Endothelial cell of umbilical vein (primary cell): ENCODE measurements at regions not wholly inside any gene's neighbourhood (a gene's known extent, or its start where the extent isn't known, plus 50 kb on each side); places are given as distances from the start of the nearest gene placed in this dataset.

Experiments used
- BruUV-seq: library from RNA; stranded (reverse); fragments of 400-500 nt; replicated peaks from 2 replicates; lab custom pipeline; 2021; lab: Mats Ljungman, UMichigan
- CTCF ChIA-PET: fragments of 300-600, 350-600 bp; sonication (Branson Sonifier 250); formaldehyde crosslinking; loops from one replicate; lab custom pipeline; 2021; ENCODE audit warnings: antibody characterized with exemption, inconsistent platforms; lab: Charles Lee
- POLR2A ChIA-PET: fragments of 300-600, 350-600 bp; sonication (Branson Sonifier 250); formaldehyde crosslinking; loops from one replicate; lab custom pipeline; 2021; ENCODE audit warnings: antibody characterized with exemption, inconsistent platforms; lab: Charles Lee
- DNase-seq: peaks from one replicate; pipeline ENCODE4 v3.0.0-alpha.2; 2011; ENCODE audit warnings: low read depth, low spot score
- FAIRE-seq: peaks from 2 replicates; lab custom pipeline; 2011; peaks lifted over from hg19 to GRCh38; lab: Jason Lieb, UNC
- H2AFZ ChIP-seq: 2 replicates; pipeline ENCODE4 v1.6.0; 2012; ENCODE audit warnings: low read depth, low read length, control low read depth, inconsistent platforms
- H3K27ac ChIP-seq: 2 replicates; pipeline ENCODE4 v1.5.1; 2011; ENCODE audit warnings: low read depth, mild to moderate bottlenecking, control low read depth, low read length, moderate library complexity; ENCODE audit not compliant: insufficient read depth
- H3K27me3 ChIP-seq, 2 experiments: 2 replicates each; pipeline versions ENCODE4 v1.6.0 to v1.6.1; 2011; ENCODE audit warnings: low read length in 2 of 2, mixed read lengths in 1 of 2; ENCODE audit not compliant: control insufficient read depth in 2 of 2, insufficient read depth in 2 of 2
- H3K36me3 ChIP-seq, 2 experiments: 2 replicates in 1 of 2; 3 replicates in 1 of 2; pipeline ENCODE4 v1.5.1; 2011; ENCODE audit warnings: low read length in 2 of 2, mild to moderate bottlenecking in 1 of 2, moderate library complexity in 1 of 2; ENCODE audit not compliant: control insufficient read depth in 2 of 2, insufficient read depth in 2 of 2; ENCODE audit errors: extremely low read depth in 1 of 2
- H3K4me1 ChIP-seq: 3 replicates; pipeline ENCODE4 v1.5.1; 2011; ENCODE audit warnings: mild to moderate bottlenecking, low read length; ENCODE audit not compliant: control insufficient read depth, insufficient read depth; ENCODE audit errors: extremely low read depth
- H3K4me2 ChIP-seq: 2 replicates; pipeline ENCODE4 v1.6.1; 2011; ENCODE audit warnings: low read length, control low read depth, mixed read lengths; ENCODE audit not compliant: insufficient read depth
- H3K4me3 ChIP-seq, 3 experiments: fragments of 200-600 bp in 1 of 3; sonication (generic), shearing (Covaris generic) in 1 of 3; replicated peaks in 1 of 3; 2 replicates each; pipeline ENCODE4 v1.5.1; 2011 to 2016; ENCODE audit warnings: control low read depth in 3 of 3, low read length in 3 of 3, mild to moderate bottlenecking in 2 of 3, inconsistent platforms in 1 of 3, low read depth in 1 of 3, moderate library complexity in 1 of 3; ENCODE audit not compliant: insufficient read depth in 1 of 3
- H3K79me2 ChIP-seq: 2 replicates; pipeline ENCODE4 v1.6.0; 2012; ENCODE audit warnings: low read length, inconsistent platforms; ENCODE audit not compliant: control insufficient read depth, insufficient read depth
- H3K9ac ChIP-seq: replicated peaks from 2 replicates; pipeline ENCODE3; 2011; ENCODE audit warnings: low read length, control low read depth; ENCODE audit not compliant: insufficient read depth; ENCODE audit errors: extremely low read depth
- H3K9me1 ChIP-seq: replicated peaks from 3 replicates; pipeline ENCODE4 v1.6.0; 2011; ENCODE audit warnings: mild to moderate bottlenecking, low read length; ENCODE audit not compliant: control insufficient read depth, insufficient read depth; ENCODE audit errors: extremely low read depth
- H3K9me3 ChIP-seq: replicated peaks from 2 replicates; pipeline ENCODE4 v1.5.1; 2012; ENCODE audit warnings: low read length, inconsistent platforms; ENCODE audit not compliant: control insufficient read depth, insufficient read depth
- H4K20me1 ChIP-seq: replicated peaks from 2 replicates; pipeline ENCODE3; 2011; ENCODE audit warnings: mild to moderate bottlenecking, low read length; ENCODE audit not compliant: control insufficient read depth, insufficient read depth; ENCODE audit errors: extremely low read depth
- EZH2 ChIP-seq: IDR thresholded peaks from 2 replicates; pipeline ENCODE4 v1.6.1; 2012; ENCODE audit warnings: borderline replicate concordance, low read depth, mild to moderate bottlenecking, moderate library complexity, low read length, inconsistent platforms; ENCODE audit not compliant: severe bottlenecking
- FOS ChIP-seq: IDR thresholded peaks from 2 replicates; pipeline ENCODE4 v1.6.1; 2011; ENCODE audit warnings: mild to moderate bottlenecking, low read length, moderate library complexity, borderline replicate concordance; ENCODE audit not compliant: insufficient read depth
- GATA2 ChIP-seq: IDR thresholded peaks from 2 replicates; pipeline ENCODE4 v1.7.0; 2011; ENCODE audit warnings: low read depth, mild to moderate bottlenecking, moderate library complexity, mixed read lengths, low read length; ENCODE audit not compliant: insufficient read length, insufficient read depth
- JUN ChIP-seq: IDR thresholded peaks from 2 replicates; pipeline ENCODE4 v1.6.1; 2011; ENCODE audit warnings: borderline replicate concordance, low read depth; ENCODE audit not compliant: insufficient read length, insufficient read depth
- MYC ChIP-seq: IDR thresholded peaks from one replicate; pipeline ENCODE4 v1.6.1; 2011; ENCODE audit warnings: mild to moderate bottlenecking, low read depth, low read length
- POLR2A ChIP-seq: IDR thresholded peaks from 2 replicates; pipeline ENCODE4 v1.6.1; 2012; ENCODE audit warnings: low read depth, mild to moderate bottlenecking, control low read depth, low read length
- POLR2AphosphoS5 ChIP-seq: IDR thresholded peaks from 2 replicates; pipeline ENCODE4 v1.6.1; 2012; ENCODE audit warnings: low read depth, mild to moderate bottlenecking, control low read depth, low read length, moderate library complexity; ENCODE audit not compliant: insufficient read depth
- dilution Hi-C: fragments of 300-500 bp; cut with MboI; formaldehyde crosslinking; loops from one replicate; pipeline ENCODE4 v1.15.0; 2019; ENCODE audit warnings: low sequenced_read_pairs; ENCODE audit not compliant: extremely low pct_ligation_motif_present
- intact Hi-C: fragments of 100-400 bp; cut with micrococcal nuclease; formaldehyde crosslinking; loops from one replicate; pipeline ENCODE4 v1.10.0; 2022
- TF ChIP-seq, protein P1 (sequence below), 2 donors: IDR thresholded peaks; 1 replicate in 1 of 2; 2 replicates in 1 of 2; pipeline ENCODE4 v1.5.1; 2011; ENCODE audit warnings: low read length in 2 of 2, mild to moderate bottlenecking in 2 of 2, moderate library complexity in 2 of 2, control low read depth in 1 of 2, inconsistent platforms in 1 of 2, low read depth in 1 of 2; ENCODE audit not compliant: insufficient read depth in 1 of 2; ENCODE audit errors: extremely low read depth in 1 of 2
- TF ChIP-seq, protein P2 (sequence below): IDR thresholded peaks from 2 replicates; pipeline ENCODE4 v1.6.1; 2011; ENCODE audit not compliant: insufficient read depth, insufficient read length

DNA sequence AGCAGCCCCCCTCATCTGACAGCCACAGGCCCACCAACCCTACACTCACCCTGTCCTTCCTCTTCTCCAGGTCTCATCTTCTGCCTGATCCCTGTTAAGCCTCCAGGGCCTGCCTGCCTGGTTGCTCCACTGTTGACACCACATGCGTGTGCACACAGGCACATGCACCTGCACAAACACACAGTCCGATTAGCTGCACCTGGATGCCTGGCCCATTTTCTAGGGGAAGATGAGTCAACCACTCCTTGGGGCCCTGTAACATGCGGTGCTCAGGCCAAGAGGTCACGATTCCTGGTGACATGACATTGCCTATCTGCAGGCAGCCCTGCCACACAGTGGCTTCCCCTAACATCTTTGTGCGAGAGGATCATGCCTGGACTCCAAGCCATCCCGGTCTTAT lies 498.4 kb downstream of the BCOR start:
- TF ChIP-seq MYC = no peak
- TF ChIP-seq, protein P1, sequence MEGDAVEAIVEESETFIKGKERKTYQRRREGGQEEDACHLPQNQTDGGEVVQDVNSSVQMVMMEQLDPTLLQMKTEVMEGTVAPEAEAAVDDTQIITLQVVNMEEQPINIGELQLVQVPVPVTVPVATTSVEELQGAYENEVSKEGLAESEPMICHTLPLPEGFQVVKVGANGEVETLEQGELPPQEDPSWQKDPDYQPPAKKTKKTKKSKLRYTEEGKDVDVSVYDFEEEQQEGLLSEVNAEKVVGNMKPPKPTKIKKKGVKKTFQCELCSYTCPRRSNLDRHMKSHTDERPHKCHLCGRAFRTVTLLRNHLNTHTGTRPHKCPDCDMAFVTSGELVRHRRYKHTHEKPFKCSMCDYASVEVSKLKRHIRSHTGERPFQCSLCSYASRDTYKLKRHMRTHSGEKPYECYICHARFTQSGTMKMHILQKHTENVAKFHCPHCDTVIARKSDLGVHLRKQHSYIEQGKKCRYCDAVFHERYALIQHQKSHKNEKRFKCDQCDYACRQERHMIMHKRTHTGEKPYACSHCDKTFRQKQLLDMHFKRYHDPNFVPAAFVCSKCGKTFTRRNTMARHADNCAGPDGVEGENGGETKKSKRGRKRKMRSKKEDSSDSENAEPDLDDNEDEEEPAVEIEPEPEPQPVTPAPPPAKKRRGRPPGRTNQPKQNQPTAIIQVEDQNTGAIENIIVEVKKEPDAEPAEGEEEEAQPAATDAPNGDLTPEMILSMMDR (IDR thresholded peaks at IDR 0.05; ENCODE audit: extremely low read depth in 1 of 2, insufficient read depth in 1 of 2, low read depth in 1 of 2, low read length in 2 of 2) = no peak
- H3K9me3 ChIP-seq = no peaks in the 10 kb centered on the region
- BruUV-seq = no TSS peak
- H3K4me3 ChIP-seq = no peak overlapping the region
- intact Hi-C loops (no loop called here), dilution Hi-C loops (no loop called here)
- no peak for FAIRE-seq
- no peaks in the 10 kb centered on the region for H3K9me1 ChIP-seq
- H3K27ac ChIP-seq = no peak overlapping the region
- no peak for DNase-seq
- H4K20me1 ChIP-seq = no peaks in the 10 kb centered on the region
- H3K27me3 ChIP-seq = no peaks in the 10 kb centered on the region
- ChIA-PET POLR2A (no interaction called here), CTCF (no interaction called here)
- no peaks in the 10 kb centered on the region for H3K79me2 ChIP-seq
- H3K4me1 ChIP-seq = no peaks in the 10 kb centered on the region
- H2AFZ ChIP-seq = no peak overlapping the region
- no peak overlapping the region for H3K4me2 ChIP-seq
- no peaks in the 10 kb centered on the region for H3K36me3 ChIP-seq
- no peak overlapping the region for H3K9ac ChIP-seq

- Histone ChIP-seq H3K4me3 (no peak overlapping the region), H3K4me1 (no peaks in the 10 kb centered on the region), H3K27me3 (peaks cover 1 to 3% of the 10 kb centered on the region in 2 experiments), H3K27ac (no peak overlapping the region), H3K9me3 (no peaks in the 10 kb centered on the region), H3K9ac (no peak overlapping the region), H4K20me1 (no peaks in the 10 kb centered on the region), H3K79me2 (no peaks in the 10 kb centered on the region), H3K9me1 (no peaks in the 10 kb centered on the region), H3K4me2 (no peak overlapping the region), H3K36me3 (no peaks in the 10 kb centered on the region), H2AFZ (no peak overlapping the region)
- dilution Hi-C loops (no loop called here), intact Hi-C loops (no loop called here)
- CTCF ChIA-PET = no interaction called here
- no TSS peak for BruUV-seq
- no peak for DNase-seq
- FAIRE-seq = no peak
- TF ChIP-seq GATA2 = no peak
- TF ChIP-seq, protein P2, sequence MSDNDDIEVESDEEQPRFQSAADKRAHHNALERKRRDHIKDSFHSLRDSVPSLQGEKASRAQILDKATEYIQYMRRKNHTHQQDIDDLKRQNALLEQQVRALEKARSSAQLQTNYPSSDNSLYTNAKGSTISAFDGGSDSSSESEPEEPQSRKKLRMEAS = no peak
- TF ChIP-seq FOS = no peak
- TF ChIP-seq, protein P1 (IDR thresholded peaks at IDR 0.05; ENCODE audit: extremely low read depth in 1 of 2, insufficient read depth in 1 of 2, low read depth in 1 of 2, low read length in 2 of 2) = no peak
- TF ChIP-seq EZH2 = no peak
- TF ChIP-seq POLR2AphosphoS5 = no peak
- TF ChIP-seq POLR2A = no peak
- TF ChIP-seq MYC = no peak
- no peak for TF ChIP-seq JUN
- POLR2A ChIA-PET = no interaction called here
Observed at GRCh38 chrX:39600222-39600621, 497.5 kb downstream of the BCOR start.
